SK-N-SH treated with all-trans-retinoic acid at 6 μM for 48 hours (cell line): ENCODE measurements at regions not wholly inside any gene's neighbourhood (a gene's known extent, or its start where the extent isn't known, plus 50 kb on each side); places are given as distances from the start of the nearest gene placed in this dataset.

Source experiments
- ATAC-seq: fragments of 200-7000 bp; cut with Tn5 transposase; 3 replicates; pipeline ENCODE4 v1.9.1; 2020; ENCODE audit warnings: mild to moderate bottlenecking, moderate library complexity
- ARNTL ChIP-seq: fragments of 450-650 bp; formaldehyde crosslinking; IDR thresholded peaks from 2 replicates; pipeline ENCODE4 v1.5.0; 2020; ENCODE audit warnings: low read depth, mild to moderate bottlenecking, moderate library complexity, borderline replicate concordance
- BACH2 ChIP-seq: fragments of 250-450 bp; sonication (Bioruptor Pico); IDR thresholded peaks from 2 replicates; pipeline ENCODE4 v1.9.0; 2021; ENCODE audit warnings: mild to moderate bottlenecking, borderline replicate concordance
- ESRRG ChIP-seq: fragments of 250-450 bp; sonication (Bioruptor Pico); IDR thresholded peaks from 2 replicates; pipeline ENCODE4 v1.6.1; 2021; ENCODE audit warnings: mild to moderate bottlenecking
- GLIS3 ChIP-seq: fragments of 250-450 bp; sonication (Bioruptor Pico); IDR thresholded peaks from 2 replicates; pipeline ENCODE4 v1.5.0; 2020; ENCODE audit warnings: mild to moderate bottlenecking, moderate library complexity
- ISL1 ChIP-seq: fragments of 250-450 bp; sonication (Bioruptor Pico); IDR thresholded peaks from 2 replicates; pipeline ENCODE4 v2.1.2; 2022; ENCODE audit warnings: mild to moderate bottlenecking, moderate library complexity
- OSR1 ChIP-seq: fragments of 250-450 bp; sonication (Bioruptor Pico); IDR thresholded peaks from 2 replicates; pipeline ENCODE4 v1.8.0; 2022; ENCODE audit warnings: moderate library complexity, mild to moderate bottlenecking, inconsistent platforms
- PPARA ChIP-seq: fragments of 250-450 bp; sonication (Bioruptor Pico); IDR thresholded peaks from 2 replicates; pipeline ENCODE4 v1.5.0; 2020; ENCODE audit warnings: mild to moderate bottlenecking, borderline replicate concordance
- RARB ChIP-seq: fragments of 250-450 bp; sonication (Bioruptor Pico); IDR thresholded peaks from 2 replicates; pipeline ENCODE4 v1.8.0; 2021; ENCODE audit warnings: mild to moderate bottlenecking, moderate library complexity
- SNAI2 ChIP-seq: fragments of 250-450 bp; sonication (Bioruptor Pico); IDR thresholded peaks from 2 replicates; pipeline ENCODE4 v1.5.0; 2020; ENCODE audit warnings: mild to moderate bottlenecking, moderate library complexity
- TCF4 ChIP-seq: fragments of 250-450 bp; sonication (Bioruptor Pico); IDR thresholded peaks from 2 replicates; pipeline ENCODE4 v1.8.0; 2021; ENCODE audit warnings: mild to moderate bottlenecking, moderate library complexity, borderline replicate concordance
- TOX ChIP-seq: fragments of 250-450 bp; sonication (Bioruptor Pico); IDR thresholded peaks from 2 replicates; pipeline ENCODE4 v1.8.0; 2021; ENCODE audit warnings: mild to moderate bottlenecking, moderate library complexity, borderline replicate concordance
- ZC3H10 ChIP-seq: fragments of 250-450 bp; sonication (Bioruptor Pico); IDR thresholded peaks from 2 replicates; pipeline ENCODE4 v1.5.1; 2021; ENCODE audit warnings: mild to moderate bottlenecking, moderate library complexity
- ZFP3 ChIP-seq: fragments of 250-450 bp; sonication (Bioruptor Pico); IDR thresholded peaks from 2 replicates; pipeline ENCODE4 v1.5.0; 2020; ENCODE audit warnings: mild to moderate bottlenecking, moderate library complexity
- ZFP30 ChIP-seq: fragments of 450-650 bp; formaldehyde crosslinking; IDR thresholded peaks from 2 replicates; pipeline ENCODE4 v1.5.0; 2022; ENCODE audit warnings: mild to moderate bottlenecking, moderate library complexity
- ZNF70 ChIP-seq: fragments of 450-650 bp; formaldehyde crosslinking; IDR thresholded peaks from 2 replicates; pipeline ENCODE4 v1.5.0; 2020; ENCODE audit warnings: mild to moderate bottlenecking, moderate library complexity
- ZNF8 ChIP-seq: fragments of 450-650 bp; formaldehyde crosslinking; IDR thresholded peaks from 2 replicates; pipeline ENCODE4 v1.5.0; 2020; ENCODE audit warnings: mild to moderate bottlenecking, moderate library complexity
- TF ChIP-seq, protein P1 (sequence below): fragments of 250-450 bp; sonication (Bioruptor Pico); IDR thresholded peaks from 2 replicates; pipeline ENCODE4 v1.8.0; 2021; ENCODE audit warnings: low read depth, mild to moderate bottlenecking, moderate library complexity, borderline replicate concordance
- TF ChIP-seq, protein P2 (sequence below): fragments of 250-450 bp; sonication (Bioruptor Pico); IDR thresholded peaks from 2 replicates; pipeline ENCODE4 v1.5.1; 2020; ENCODE audit warnings: low read depth, mild to moderate bottlenecking, moderate library complexity
- TF ChIP-seq, protein P3 (sequence below): fragments of 250-450 bp; sonication (Bioruptor Pico); IDR thresholded peaks from 2 replicates; pipeline ENCODE4 v1.8.0; 2020; ENCODE audit warnings: mild to moderate bottlenecking, moderate library complexity, borderline replicate concordance
- TF ChIP-seq, protein P4 (sequence below): fragments of 250-450 bp; sonication (Bioruptor Pico); IDR thresholded peaks from 2 replicates; pipeline ENCODE4 v1.5.1; 2021; ENCODE audit warnings: mild to moderate bottlenecking, moderate library complexity
- TF ChIP-seq, protein P5 (sequence below): fragments of 250-450 bp; sonication (Bioruptor Pico); IDR thresholded peaks from 2 replicates; pipeline ENCODE4 v1.5.0; 2020; ENCODE audit warnings: mild to moderate bottlenecking, moderate library complexity

DNA sequence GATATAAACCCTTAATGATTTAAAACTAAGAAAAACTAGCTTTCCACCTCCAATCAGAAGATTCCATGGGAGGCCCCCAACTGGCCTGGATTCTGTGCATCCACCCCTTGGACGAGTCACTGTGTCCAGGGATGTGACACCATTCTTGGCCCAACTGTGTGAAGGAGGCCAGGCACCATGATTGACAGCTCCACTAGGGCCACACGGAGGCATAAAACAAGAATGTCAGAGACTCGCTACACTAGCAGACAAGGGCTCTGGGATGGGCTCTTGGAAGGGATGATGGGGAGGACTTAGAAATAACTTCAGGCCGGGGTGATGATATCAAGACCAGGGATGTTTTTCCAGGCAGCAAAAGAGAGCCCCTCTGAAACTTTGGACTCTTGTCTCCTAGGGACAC, 117.8 kb upstream of the GNAO1 start:
- TF ChIP-seq TOX, result no peak
- no peak for TF ChIP-seq BACH2 (CRISPR knock-in tag)
- TF ChIP-seq, protein P1, sequence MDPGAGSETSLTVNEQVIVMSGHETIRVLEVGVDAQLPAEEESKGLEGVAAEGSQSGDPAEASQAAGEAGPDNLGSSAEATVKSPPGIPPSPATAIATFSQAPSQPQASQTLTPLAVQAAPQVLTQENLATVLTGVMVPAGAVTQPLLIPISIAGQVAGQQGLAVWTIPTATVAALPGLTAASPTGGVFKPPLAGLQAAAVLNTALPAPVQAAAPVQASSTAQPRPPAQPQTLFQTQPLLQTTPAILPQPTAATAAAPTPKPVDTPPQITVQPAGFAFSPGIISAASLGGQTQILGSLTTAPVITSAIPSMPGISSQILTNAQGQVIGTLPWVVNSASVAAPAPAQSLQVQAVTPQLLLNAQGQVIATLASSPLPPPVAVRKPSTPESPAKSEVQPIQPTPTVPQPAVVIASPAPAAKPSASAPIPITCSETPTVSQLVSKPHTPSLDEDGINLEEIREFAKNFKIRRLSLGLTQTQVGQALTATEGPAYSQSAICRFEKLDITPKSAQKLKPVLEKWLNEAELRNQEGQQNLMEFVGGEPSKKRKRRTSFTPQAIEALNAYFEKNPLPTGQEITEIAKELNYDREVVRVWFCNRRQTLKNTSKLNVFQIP (CRISPR knock-in tag), result no peak
- no peak for TF ChIP-seq ZFP30 (CRISPR knock-in tag)
- TF ChIP-seq, protein P2, sequence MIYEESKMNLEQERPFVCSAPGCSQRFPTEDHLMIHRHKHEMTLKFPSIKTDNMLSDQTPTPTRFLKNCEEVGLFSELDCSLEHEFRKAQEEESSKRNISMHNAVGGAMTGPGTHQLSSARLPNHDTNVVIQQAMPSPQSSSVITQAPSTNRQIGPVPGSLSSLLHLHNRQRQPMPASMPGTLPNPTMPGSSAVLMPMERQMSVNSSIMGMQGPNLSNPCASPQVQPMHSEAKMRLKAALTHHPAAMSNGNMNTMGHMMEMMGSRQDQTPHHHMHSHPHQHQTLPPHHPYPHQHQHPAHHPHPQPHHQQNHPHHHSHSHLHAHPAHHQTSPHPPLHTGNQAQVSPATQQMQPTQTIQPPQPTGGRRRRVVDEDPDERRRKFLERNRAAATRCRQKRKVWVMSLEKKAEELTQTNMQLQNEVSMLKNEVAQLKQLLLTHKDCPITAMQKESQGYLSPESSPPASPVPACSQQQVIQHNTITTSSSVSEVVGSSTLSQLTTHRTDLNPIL (CRISPR knock-in tag), result no peak
- no peak for TF ChIP-seq ZC3H10 (CRISPR knock-in tag)
- TF ChIP-seq OSR1, result no peak
- TF ChIP-seq ZFP3 (CRISPR knock-in tag), result no peak
- TF ChIP-seq TCF4, result no peak
- TF ChIP-seq ESRRG, result no peak
- TF ChIP-seq GLIS3 (CRISPR knock-in tag), result no peak
- TF ChIP-seq, protein P3, sequence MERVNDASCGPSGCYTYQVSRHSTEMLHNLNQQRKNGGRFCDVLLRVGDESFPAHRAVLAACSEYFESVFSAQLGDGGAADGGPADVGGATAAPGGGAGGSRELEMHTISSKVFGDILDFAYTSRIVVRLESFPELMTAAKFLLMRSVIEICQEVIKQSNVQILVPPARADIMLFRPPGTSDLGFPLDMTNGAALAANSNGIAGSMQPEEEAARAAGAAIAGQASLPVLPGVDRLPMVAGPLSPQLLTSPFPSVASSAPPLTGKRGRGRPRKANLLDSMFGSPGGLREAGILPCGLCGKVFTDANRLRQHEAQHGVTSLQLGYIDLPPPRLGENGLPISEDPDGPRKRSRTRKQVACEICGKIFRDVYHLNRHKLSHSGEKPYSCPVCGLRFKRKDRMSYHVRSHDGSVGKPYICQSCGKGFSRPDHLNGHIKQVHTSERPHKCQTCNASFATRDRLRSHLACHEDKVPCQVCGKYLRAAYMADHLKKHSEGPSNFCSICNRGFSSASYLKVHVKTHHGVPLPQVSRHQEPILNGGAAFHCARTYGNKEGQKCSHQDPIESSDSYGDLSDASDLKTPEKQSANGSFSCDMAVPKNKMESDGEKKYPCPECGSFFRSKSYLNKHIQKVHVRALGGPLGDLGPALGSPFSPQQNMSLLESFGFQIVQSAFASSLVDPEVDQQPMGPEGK, result no peak
- no peak for TF ChIP-seq SNAI2 (CRISPR knock-in tag)
- no peak for TF ChIP-seq ZNF8 (CRISPR knock-in tag)
- TF ChIP-seq ARNTL (CRISPR knock-in tag), result no peak
- TF ChIP-seq, protein P4, sequence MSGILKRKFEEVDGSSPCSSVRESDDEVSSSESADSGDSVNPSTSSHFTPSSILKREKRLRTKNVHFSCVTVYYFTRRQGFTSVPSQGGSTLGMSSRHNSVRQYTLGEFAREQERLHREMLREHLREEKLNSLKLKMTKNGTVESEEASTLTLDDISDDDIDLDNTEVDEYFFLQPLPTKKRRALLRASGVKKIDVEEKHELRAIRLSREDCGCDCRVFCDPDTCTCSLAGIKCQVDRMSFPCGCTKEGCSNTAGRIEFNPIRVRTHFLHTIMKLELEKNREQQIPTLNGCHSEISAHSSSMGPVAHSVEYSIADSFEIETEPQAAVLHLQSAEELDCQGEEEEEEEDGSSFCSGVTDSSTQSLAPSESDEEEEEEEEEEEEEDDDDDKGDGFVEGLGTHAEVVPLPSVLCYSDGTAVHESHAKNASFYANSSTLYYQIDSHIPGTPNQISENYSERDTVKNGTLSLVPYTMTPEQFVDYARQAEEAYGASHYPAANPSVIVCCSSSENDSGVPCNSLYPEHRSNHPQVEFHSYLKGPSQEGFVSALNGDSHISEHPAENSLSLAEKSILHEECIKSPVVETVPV, result no peak
- no peak for TF ChIP-seq PPARA (CRISPR knock-in tag)
- no peak for TF ChIP-seq ZNF70 (CRISPR knock-in tag)
- no peak for ATAC-seq

DNA sequence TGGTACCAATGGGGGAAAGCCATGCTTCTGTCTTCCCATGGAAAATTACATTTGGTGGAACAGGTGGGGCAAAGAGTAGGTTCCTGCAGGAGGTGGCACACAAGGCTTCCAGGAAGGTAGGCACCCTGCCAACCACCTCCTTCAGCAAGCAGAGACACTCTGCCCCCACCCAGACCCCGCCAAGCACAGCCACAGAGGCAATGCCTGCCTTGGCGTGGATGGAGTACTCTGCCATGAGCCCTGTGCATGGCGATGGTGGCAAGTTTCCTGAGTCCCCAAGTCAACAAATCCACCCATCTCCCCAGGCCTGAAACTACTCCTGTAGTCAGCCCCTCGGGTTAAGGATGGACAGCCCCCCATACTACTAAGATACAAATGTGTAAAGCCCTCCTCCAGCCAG, 119.2 kb upstream of the GNAO1 start:
- no peak for ATAC-seq
- TF ChIP-seq ZNF70 (CRISPR knock-in tag), result no peak
- no peak for TF ChIP-seq ISL1 (CRISPR knock-in tag)
- TF ChIP-seq, protein P5, sequence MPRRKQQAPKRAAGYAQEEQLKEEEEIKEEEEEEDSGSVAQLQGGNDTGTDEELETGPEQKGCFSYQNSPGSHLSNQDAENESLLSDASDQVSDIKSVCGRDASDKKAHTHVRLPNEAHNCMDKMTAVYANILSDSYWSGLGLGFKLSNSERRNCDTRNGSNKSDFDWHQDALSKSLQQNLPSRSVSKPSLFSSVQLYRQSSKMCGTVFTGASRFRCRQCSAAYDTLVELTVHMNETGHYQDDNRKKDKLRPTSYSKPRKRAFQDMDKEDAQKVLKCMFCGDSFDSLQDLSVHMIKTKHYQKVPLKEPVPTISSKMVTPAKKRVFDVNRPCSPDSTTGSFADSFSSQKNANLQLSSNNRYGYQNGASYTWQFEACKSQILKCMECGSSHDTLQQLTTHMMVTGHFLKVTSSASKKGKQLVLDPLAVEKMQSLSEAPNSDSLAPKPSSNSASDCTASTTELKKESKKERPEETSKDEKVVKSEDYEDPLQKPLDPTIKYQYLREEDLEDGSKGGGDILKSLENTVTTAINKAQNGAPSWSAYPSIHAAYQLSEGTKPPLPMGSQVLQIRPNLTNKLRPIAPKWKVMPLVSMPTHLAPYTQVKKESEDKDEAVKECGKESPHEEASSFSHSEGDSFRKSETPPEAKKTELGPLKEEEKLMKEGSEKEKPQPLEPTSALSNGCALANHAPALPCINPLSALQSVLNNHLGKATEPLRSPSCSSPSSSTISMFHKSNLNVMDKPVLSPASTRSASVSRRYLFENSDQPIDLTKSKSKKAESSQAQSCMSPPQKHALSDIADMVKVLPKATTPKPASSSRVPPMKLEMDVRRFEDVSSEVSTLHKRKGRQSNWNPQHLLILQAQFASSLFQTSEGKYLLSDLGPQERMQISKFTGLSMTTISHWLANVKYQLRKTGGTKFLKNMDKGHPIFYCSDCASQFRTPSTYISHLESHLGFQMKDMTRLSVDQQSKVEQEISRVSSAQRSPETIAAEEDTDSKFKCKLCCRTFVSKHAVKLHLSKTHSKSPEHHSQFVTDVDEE, result no peak
- no peak for TF ChIP-seq ARNTL (CRISPR knock-in tag)
- TF ChIP-seq PPARA (CRISPR knock-in tag), result no peak
- no peak for TF ChIP-seq ZFP30 (CRISPR knock-in tag)
- TF ChIP-seq TOX, result no peak
- no peak for TF ChIP-seq RARB (CRISPR knock-in tag)
- TF ChIP-seq GLIS3 (CRISPR knock-in tag), result no peak
- no peak for TF ChIP-seq OSR1
- TF ChIP-seq, protein P3, result no peak
- TF ChIP-seq, protein P1 (CRISPR knock-in tag), result no peak
